K562 (cell line): ENCODE measurements at regions not wholly inside any gene's neighbourhood (a gene's known extent, or its start where the extent isn't known, plus 50 kb on each side); places are given as distances from the start of the nearest gene placed in this dataset.

Experiments
- ATAC-seq: fragments of 200-7000 bp; cut with Tn5 transposase; 3 replicates; pipeline ENCODE4 v1.9.1; 2020; ENCODE audit warnings: moderate library complexity
- BruUV-seq: library from RNA; stranded (reverse); fragments of 400-500 nt; replicated peaks from 2 replicates; lab custom pipeline; 2021; lab: Mats Ljungman, UMichigan
- CTCF ChIA-PET: fragments of 300-600 bp; formaldehyde crosslinking; extraction: SDS; loops from one replicate; lab custom pipeline; 2021; ENCODE audit warnings: low intra/inter-chr PET ratio; lab: Yijun Ruan, JAX
- POLR2A ChIA-PET: fragments of 300-600, 350-650 bp; sonication (Branson Sonifier 250); formaldehyde crosslinking; extraction: SDS; loops from one replicate; lab custom pipeline; 2021; ENCODE audit warnings: antibody characterized with exemption, inconsistent platforms; lab: Yijun Ruan, JAX
- DNase-seq, 4 experiments: peaks; one replicate each; pipeline versions ENCODE4 v3.0.0 to v3.0.0-alpha.2; 2011 to 2018; ENCODE audit warnings: low spot score in 3 of 4, mixed read lengths in 3 of 4; ENCODE audit errors: extremely low read depth in 1 of 4
- FAIRE-seq: peaks from 2 replicates; lab custom pipeline; 2011; peaks lifted over from hg19 to GRCh38; lab: Jason Lieb, UNC
- H2AFZ ChIP-seq: 2 replicates; pipeline ENCODE4 v1.6.0; 2011; ENCODE audit warnings: low read depth, low read length, control low read depth, inconsistent platforms
- H3K27ac ChIP-seq: fragments of 200-600 bp; 3 replicates; pipeline ENCODE4 v1.8.0; 2011; ENCODE audit warnings: low read depth, mild to moderate bottlenecking, control low read depth, inconsistent platforms, low read length, moderate library complexity, mixed read lengths; ENCODE audit errors: extremely low read depth
- H3K27me3 ChIP-seq, 2 experiments: fragments of 300-600 bp in 1 of 2; 2 replicates in 1 of 2; 3 replicates in 1 of 2; pipeline versions ENCODE4 v1.6.0 to v1.8.0; 2011; ENCODE audit warnings: inconsistent platforms in 2 of 2, low read length in 2 of 2, mild to moderate bottlenecking in 1 of 2, mixed read lengths in 1 of 2, moderate library complexity in 1 of 2; ENCODE audit not compliant: control insufficient read depth in 2 of 2, insufficient read depth in 2 of 2
- H3K36me3 ChIP-seq: fragments of 300-600 bp; 3 replicates; pipeline ENCODE4 v1.8.0; 2011; ENCODE audit warnings: mild to moderate bottlenecking, low read length, inconsistent platforms; ENCODE audit not compliant: control insufficient read depth, insufficient read depth
- H3K4me1 ChIP-seq, 2 experiments: fragments of 200-600 bp in 1 of 2; replicated peaks in 1 of 2; 2 replicates in 1 of 2; 3 replicates in 1 of 2; pipeline versions ENCODE4 v1.5.1 to v1.8.0; 2011; ENCODE audit warnings: inconsistent platforms in 2 of 2, low read length in 2 of 2, mild to moderate bottlenecking in 1 of 2, mixed read lengths in 1 of 2, moderate library complexity in 1 of 2; ENCODE audit not compliant: control insufficient read depth in 2 of 2, insufficient read depth in 2 of 2
- H3K4me2 ChIP-seq: 2 replicates; pipeline ENCODE4 v1.6.1; 2011; ENCODE audit warnings: low read length, control low read depth, inconsistent platforms, mixed read lengths; ENCODE audit not compliant: insufficient read depth
- H3K4me3 ChIP-seq: fragments of 200-600 bp; sonication (generic), shearing (Covaris generic); 2 replicates; pipeline ENCODE4 v1.5.1; 2016; ENCODE audit warnings: control low read depth, inconsistent platforms
- H3K79me2 ChIP-seq: fragments of 200-600 bp; 3 replicates; pipeline ENCODE4 v1.8.0; 2011; ENCODE audit warnings: low read length, inconsistent platforms; ENCODE audit not compliant: control insufficient read depth, insufficient read depth
- H3K9ac ChIP-seq, 2 experiments: 2 replicates each; pipeline versions ENCODE4 v1.6.0 to v1.6.1; 2011; ENCODE audit warnings: low read depth in 2 of 2, low read length in 2 of 2, control low read depth in 1 of 2, inconsistent platforms in 1 of 2, mild to moderate bottlenecking in 1 of 2, mixed read lengths in 1 of 2; ENCODE audit not compliant: insufficient read depth in 1 of 2
- H3K9me1 ChIP-seq: one replicate; pipeline ENCODE4 v1.6.0; 2011; ENCODE audit warnings: inconsistent platforms, mild to moderate bottlenecking, low read length, moderate library complexity; ENCODE audit not compliant: control insufficient read depth, insufficient read depth
- H3K9me3 ChIP-seq: replicated peaks from 2 replicates; pipeline ENCODE4 v1.5.1; 2011; ENCODE audit warnings: low read depth, low read length, inconsistent platforms; ENCODE audit not compliant: control insufficient read depth, insufficient read depth
- H4K20me1 ChIP-seq: replicated peaks from 2 replicates; pipeline ENCODE4 v1.6.1; 2011; ENCODE audit warnings: low read length, inconsistent platforms, mixed read lengths; ENCODE audit not compliant: control insufficient read depth, insufficient read depth
- BRD4 ChIP-seq: fragments of 200-600 bp; sonication (generic); IDR thresholded peaks from 2 replicates; pipeline ENCODE4 v1.6.1; 2017; ENCODE audit warnings: inconsistent platforms
- GABPA ChIP-seq: fragments of 200-800 bp; sonication (Bioruptor generic); conservative IDR thresholded peaks from 2 replicates; pipeline ENCODE4 v1.6.1; 2016; ENCODE audit warnings: low read depth, missing genetic modification characterization, missing compliant biosample characterization
- KDM1A ChIP-seq, 2 experiments: fragments of 450-650 bp; IDR thresholded peaks; 2 replicates each; pipeline ENCODE4 v1.6.1; 2016; ENCODE audit warnings: mild to moderate bottlenecking in 2 of 2
- KDM2B ChIP-seq: fragments of 250-450 bp; sonication (Bioruptor Pico); IDR thresholded peaks from 2 replicates; pipeline ENCODE4 v1.8.0; 2021; ENCODE audit warnings: mild to moderate bottlenecking, moderate library complexity
- NR2C1 ChIP-seq, 2 experiments: fragments of 450-650 bp; IDR thresholded peaks; 2 replicates each; pipeline ENCODE4 v1.6.1; 2017; ENCODE audit warnings: mild to moderate bottlenecking in 2 of 2, antibody characterized with exemption in 1 of 2, inconsistent platforms in 1 of 2, missing compliant biosample characterization in 1 of 2, missing genetic modification characterization in 1 of 2
- NRF1 ChIP-seq, 2 experiments: fragments of 450-650 bp; IDR thresholded peaks in 1 of 2; conservative IDR thresholded peaks in 1 of 2; 2 replicates each; pipeline ENCODE4 v1.6.1; 2014; ENCODE audit warnings: mild to moderate bottlenecking in 2 of 2
- RAD51 ChIP-seq: fragments of 450-650 bp; IDR thresholded peaks from 2 replicates; pipeline ENCODE4 v1.7.1; 2016; ENCODE audit warnings: low read depth, mild to moderate bottlenecking, borderline replicate concordance
- SMAD4 ChIP-seq: fragments of 250-450 bp; sonication (Bioruptor Pico); conservative IDR thresholded peaks from 2 replicates; pipeline ENCODE4 v1.8.0; 2021; ENCODE audit warnings: inconsistent platforms, mild to moderate bottlenecking, moderate library complexity
- WGBS: fragments of 100-300 bp; shearing (Covaris generic); methylation state at CpG from one replicate; pipeline ENCODE4 v1.1.6; 2016; ENCODE audit warnings: low coverage, mixed read lengths; ENCODE audit not compliant: insufficient coverage; ENCODE audit errors: missing lambda C conversion rate; 5-methylcytosine and 5-hydroxymethylcytosine counted together
- in situ Hi-C: fragments of 300-500 bp; cut with MboI; formaldehyde crosslinking; loops from 4 replicates; pipeline ENCODE4 v1.15.0; 2018; ENCODE audit warnings: inconsistent platforms, mixed read lengths
- intact Hi-C: fragments of 100-400 bp; cut with micrococcal nuclease; formaldehyde crosslinking; loops from 2 replicates; pipeline ENCODE4 v1.14.2; 2022
- TF ChIP-seq, protein P1 (sequence below), 2 experiments: fragments of 250-450 bp in 1 of 2; fragments of 450-650 bp in 1 of 2; sonication (Bioruptor Pico) in 1 of 2; IDR thresholded peaks; 2 replicates each; pipeline versions ENCODE4 v1.6.1 to v1.8.0; 2016 to 2021; ENCODE audit warnings: mild to moderate bottlenecking in 2 of 2, moderate library complexity in 2 of 2, missing compliant biosample characterization in 1 of 2, missing genetic modification characterization in 1 of 2
- TF ChIP-seq, protein P2 (sequence below): fragments of 150-350 bp; IDR thresholded peaks from 2 replicates; pipeline ENCODE4 v1.6.1; 2014; ENCODE audit warnings: low read depth, mild to moderate bottlenecking, low read length, borderline replicate concordance

DNA sequence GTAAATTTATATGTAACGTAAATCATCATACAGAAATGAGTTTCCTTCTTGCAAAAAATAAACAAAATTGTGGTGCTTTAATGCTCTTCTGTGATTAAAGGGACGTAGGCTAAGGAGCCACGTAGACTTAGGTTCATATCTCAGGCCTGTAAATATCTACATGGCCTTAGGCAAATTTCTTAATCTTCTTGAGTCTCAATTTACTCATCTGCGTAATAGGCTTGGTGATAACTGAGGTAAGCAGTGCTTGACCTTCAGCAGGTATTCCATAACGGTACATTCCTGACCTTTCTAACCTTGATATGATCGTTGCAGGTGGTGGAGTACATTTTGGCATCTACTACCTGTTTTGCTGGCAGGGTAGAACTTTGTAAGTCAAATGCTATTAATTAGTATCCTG, 65.2 kb upstream of the TLR3 start:
- Histone ChIP-seq H3K4me2 (no peak overlapping the region), H4K20me1 (no peaks in the 10 kb centered on the region; the same call in 1 of the 2 replicates), H3K36me3 (no peaks in the 10 kb centered on the region), H3K4me3 (no peak overlapping the region), H3K9me1 (no peaks in the 10 kb centered on the region), H3K79me2 (no peaks in the 10 kb centered on the region), H3K9me3 (no peaks in the 10 kb centered on the region), H3K27me3 (peaks cover 2 to 14% of the 10 kb centered on the region in 2 experiments; a peak in 4 of 5 replicates), H3K27ac (no peak overlapping the region), H3K4me1 (no peaks in the 10 kb centered on the region), H2AFZ (no peak overlapping the region), H3K9ac (no peak overlapping the region)
- in situ Hi-C loops (no loop called here), intact Hi-C loops (no loop called here)
- FAIRE-seq (no peak), DNase-seq (no peak), ATAC-seq (no peak)
- CTCF ChIA-PET = no interaction called here
- no TSS peak for BruUV-seq
- POLR2A ChIA-PET = interaction anchor here (0.8 kb wide), 1 partner anchor 777 kb away, joined by 3 read pairs; no protein-coding TSS in a partner anchor
- 4% methylated on average over 6 of the region's 6 CpGs for WGBS
- TF ChIP-seq NR2C1 (IDR thresholded peaks at IDR 0.05) (no peak), NR2C1 (tag; IDR thresholded peaks at IDR 0.05) (no peak), GABPA (tag) (no peak), KDM2B (no peak), KDM1A (IDR thresholded peaks at IDR 0.05) (no peak), BRD4 (no peak), RAD51 (no peak), NRF1 (conservative IDR thresholded peaks at IDR 0.05 in 1 of 2, IDR thresholded peaks at IDR 0.05 in 1 of 2) (no peak), SMAD4 (no peak)
- TF ChIP-seq, protein P1, sequence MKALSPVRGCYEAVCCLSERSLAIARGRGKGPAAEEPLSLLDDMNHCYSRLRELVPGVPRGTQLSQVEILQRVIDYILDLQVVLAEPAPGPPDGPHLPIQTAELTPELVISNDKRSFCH (CRISPR knock-in tag; IDR thresholded peaks at IDR 0.05) = no peak
- TF ChIP-seq, protein P1 (tag; IDR thresholded peaks at IDR 0.05) = no peak
- TF ChIP-seq, protein P2, sequence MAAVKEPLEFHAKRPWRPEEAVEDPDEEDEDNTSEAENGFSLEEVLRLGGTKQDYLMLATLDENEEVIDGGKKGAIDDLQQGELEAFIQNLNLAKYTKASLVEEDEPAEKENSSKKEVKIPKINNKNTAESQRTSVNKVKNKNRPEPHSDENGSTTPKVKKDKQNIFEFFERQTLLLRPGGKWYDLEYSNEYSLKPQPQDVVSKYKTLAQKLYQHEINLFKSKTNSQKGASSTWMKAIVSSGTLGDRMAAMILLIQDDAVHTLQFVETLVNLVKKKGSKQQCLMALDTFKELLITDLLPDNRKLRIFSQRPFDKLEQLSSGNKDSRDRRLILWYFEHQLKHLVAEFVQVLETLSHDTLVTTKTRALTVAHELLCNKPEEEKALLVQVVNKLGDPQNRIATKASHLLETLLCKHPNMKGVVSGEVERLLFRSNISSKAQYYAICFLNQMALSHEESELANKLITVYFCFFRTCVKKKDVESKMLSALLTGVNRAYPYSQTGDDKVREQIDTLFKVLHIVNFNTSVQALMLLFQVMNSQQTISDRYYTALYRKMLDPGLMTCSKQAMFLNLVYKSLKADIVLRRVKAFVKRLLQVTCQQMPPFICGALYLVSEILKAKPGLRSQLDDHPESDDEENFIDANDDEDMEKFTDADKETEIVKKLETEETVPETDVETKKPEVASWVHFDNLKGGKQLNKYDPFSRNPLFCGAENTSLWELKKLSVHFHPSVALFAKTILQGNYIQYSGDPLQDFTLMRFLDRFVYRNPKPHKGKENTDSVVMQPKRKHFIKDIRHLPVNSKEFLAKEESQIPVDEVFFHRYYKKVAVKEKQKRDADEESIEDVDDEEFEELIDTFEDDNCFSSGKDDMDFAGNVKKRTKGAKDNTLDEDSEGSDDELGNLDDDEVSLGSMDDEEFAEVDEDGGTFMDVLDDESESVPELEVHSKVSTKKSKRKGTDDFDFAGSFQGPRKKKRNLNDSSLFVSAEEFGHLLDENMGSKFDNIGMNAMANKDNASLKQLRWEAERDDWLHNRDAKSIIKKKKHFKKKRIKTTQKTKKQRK = no peak
